ENCODE measurements at regions not wholly inside any gene's neighbourhood (a gene's known extent, or its start where the extent isn't known, plus 50 kb on each side); places are given as distances from the start of the nearest gene placed in this dataset.

- Mint-ChIP-seq H3K27me3 (ENCODE audit: unreplicated experiment) (no peaks in the 10 kb centered on the region), H3K4me1 (ENCODE audit: low read depth, unreplicated experiment) (peaks cover 7% of the 10 kb centered on the region), H3K9me3 (ENCODE audit: unreplicated experiment) (no peaks in the 10 kb centered on the region), H3K4me3 (ENCODE audit: unreplicated experiment) (no peak overlapping the region), H3K27ac (ENCODE audit: unreplicated experiment) (peak overlapping the region; percentile 7), H3K36me3 (ENCODE audit: unreplicated experiment) (no peaks in the 10 kb centered on the region)
- no peak for DNase-seq
- TF ChIP-seq CTCF (IDR thresholded peaks at IDR 0.05; ENCODE audit: partially characterized antibody, unreplicated experiment): no peak
Measured at GRCh38 chr3:115552007-115552406, 71.3 kb upstream of the GAP43 start.

- Mint-ChIP-seq H3K4me1 (ENCODE audit: low read depth, unreplicated experiment) (peaks cover 7% of the 10 kb centered on the region), H3K27ac (ENCODE audit: unreplicated experiment) (no peak overlapping the region), H3K36me3 (ENCODE audit: unreplicated experiment) (no peaks in the 10 kb centered on the region), H3K4me3 (ENCODE audit: unreplicated experiment) (no peak overlapping the region), H3K9me3 (ENCODE audit: unreplicated experiment) (no peaks in the 10 kb centered on the region), H3K27me3 (ENCODE audit: unreplicated experiment) (no peaks in the 10 kb centered on the region)
- DNase-seq: no peak
- no peak for TF ChIP-seq CTCF (IDR thresholded peaks at IDR 0.05; ENCODE audit: partially characterized antibody, unreplicated experiment)
Measured at GRCh38 chr3:115553796-115554486, 69.4 kb upstream of the GAP43 start.

GRCh38 chr3:115554487-115554807, 68.9 kb upstream of the GAP43 start:
- TF ChIP-seq CTCF (IDR thresholded peaks at IDR 0.05; ENCODE audit: partially characterized antibody, unreplicated experiment): no peak
- H3K4me3 Mint-ChIP-seq (ENCODE audit: unreplicated experiment): no peak overlapping the region
- H3K27ac Mint-ChIP-seq (ENCODE audit: unreplicated experiment): no peak overlapping the region
- DNase-seq: no peak
- H3K27me3 Mint-ChIP-seq (ENCODE audit: unreplicated experiment): no peaks in the 10 kb centered on the region
- no peaks in the 10 kb centered on the region for H3K36me3 Mint-ChIP-seq (ENCODE audit: unreplicated experiment)
- H3K4me1 Mint-ChIP-seq (ENCODE audit: low read depth, unreplicated experiment): peaks cover 7% of the 10 kb centered on the region
- no peaks in the 10 kb centered on the region for H3K9me3 Mint-ChIP-seq (ENCODE audit: unreplicated experiment)

- Mint-ChIP-seq H3K36me3 (ENCODE audit: unreplicated experiment) (no peaks in the 10 kb centered on the region), H3K27me3 (ENCODE audit: unreplicated experiment) (peaks cover 5% of the 10 kb centered on the region), H3K9me3 (ENCODE audit: unreplicated experiment) (peaks cover 3% of the 10 kb centered on the region), H3K27ac (ENCODE audit: unreplicated experiment) (no peak overlapping the region), H3K4me3 (ENCODE audit: unreplicated experiment) (no peak overlapping the region), H3K4me1 (ENCODE audit: low read depth, unreplicated experiment) (peaks cover 13% of the 10 kb centered on the region)
- TF ChIP-seq CTCF (IDR thresholded peaks at IDR 0.05; ENCODE audit: partially characterized antibody, unreplicated experiment): no peak
- no peak for DNase-seq
Measured at GRCh38 chr3:115562636-115563267, 60.6 kb upstream of the GAP43 start.

GRCh38 chr3:115563984-115564383, 59.3 kb upstream of the GAP43 start:
- no peak overlapping the region for H3K27ac Mint-ChIP-seq (ENCODE audit: unreplicated experiment)
- peaks cover 5% of the 10 kb centered on the region for H3K27me3 Mint-ChIP-seq (ENCODE audit: unreplicated experiment)
- DNase-seq: no peak
- H3K36me3 Mint-ChIP-seq (ENCODE audit: unreplicated experiment): no peaks in the 10 kb centered on the region
- peaks cover 13% of the 10 kb centered on the region for H3K4me1 Mint-ChIP-seq (ENCODE audit: low read depth, unreplicated experiment)
- no peak overlapping the region for H3K4me3 Mint-ChIP-seq (ENCODE audit: unreplicated experiment)
- no peak for TF ChIP-seq CTCF (IDR thresholded peaks at IDR 0.05; ENCODE audit: partially characterized antibody, unreplicated experiment)
- peaks cover 3% of the 10 kb centered on the region for H3K9me3 Mint-ChIP-seq (ENCODE audit: unreplicated experiment)
